Breast epithelium (tissue), 3 donors: ENCODE measurements at regions not wholly inside any gene's neighbourhood (a gene's known extent, or its start where the extent isn't known, plus 50 kb on each side); places are given as distances from the start of the nearest gene placed in this dataset.

Experiments
- POLR2A ChIP-seq: fragments of 450-650 bp; IDR thresholded peaks from one replicate; pipeline ENCODE4 v1.6.1; 2016; ENCODE audit warnings: antibody characterized with exemption, mild to moderate bottlenecking, moderate library complexity
- TF ChIP-seq, protein P1 (sequence below), 3 donors: fragments of 450-650 bp; IDR thresholded peaks; one replicate each; pipeline ENCODE4 v1.5.1; 2016 to 2017; ENCODE audit warnings: antibody characterized with exemption in 3 of 3, mild to moderate bottlenecking in 3 of 3, moderate library complexity in 3 of 3

DNA sequence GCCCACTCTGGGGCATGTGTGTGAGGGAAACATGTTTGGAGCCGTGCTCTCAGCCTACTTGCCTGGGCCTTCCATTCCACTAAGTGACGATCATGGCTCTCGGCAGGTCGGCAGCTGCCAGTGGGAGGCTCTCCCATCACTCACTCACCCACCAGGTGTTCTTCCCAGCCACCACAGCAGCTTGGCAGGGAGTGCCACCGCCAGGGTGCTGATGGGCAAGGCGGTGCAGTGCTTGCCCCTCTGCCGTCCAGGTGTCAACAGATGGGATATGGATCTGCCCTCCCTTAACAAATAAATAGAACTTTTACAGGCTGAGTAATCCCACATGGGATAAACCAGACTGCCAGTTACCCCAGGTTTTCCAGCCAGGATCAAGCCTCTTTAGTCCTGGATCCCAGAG is 205.5 kb upstream of the TMEM45B start:
- TF ChIP-seq POLR2A, result no peak
- TF ChIP-seq, protein P1, sequence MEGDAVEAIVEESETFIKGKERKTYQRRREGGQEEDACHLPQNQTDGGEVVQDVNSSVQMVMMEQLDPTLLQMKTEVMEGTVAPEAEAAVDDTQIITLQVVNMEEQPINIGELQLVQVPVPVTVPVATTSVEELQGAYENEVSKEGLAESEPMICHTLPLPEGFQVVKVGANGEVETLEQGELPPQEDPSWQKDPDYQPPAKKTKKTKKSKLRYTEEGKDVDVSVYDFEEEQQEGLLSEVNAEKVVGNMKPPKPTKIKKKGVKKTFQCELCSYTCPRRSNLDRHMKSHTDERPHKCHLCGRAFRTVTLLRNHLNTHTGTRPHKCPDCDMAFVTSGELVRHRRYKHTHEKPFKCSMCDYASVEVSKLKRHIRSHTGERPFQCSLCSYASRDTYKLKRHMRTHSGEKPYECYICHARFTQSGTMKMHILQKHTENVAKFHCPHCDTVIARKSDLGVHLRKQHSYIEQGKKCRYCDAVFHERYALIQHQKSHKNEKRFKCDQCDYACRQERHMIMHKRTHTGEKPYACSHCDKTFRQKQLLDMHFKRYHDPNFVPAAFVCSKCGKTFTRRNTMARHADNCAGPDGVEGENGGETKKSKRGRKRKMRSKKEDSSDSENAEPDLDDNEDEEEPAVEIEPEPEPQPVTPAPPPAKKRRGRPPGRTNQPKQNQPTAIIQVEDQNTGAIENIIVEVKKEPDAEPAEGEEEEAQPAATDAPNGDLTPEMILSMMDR (IDR thresholded peaks at IDR 0.05), result no peak
